NCI-H226 (cell line): ENCODE measurements at regions not wholly inside any gene's neighbourhood (a gene's known extent, or its start where the extent isn't known, plus 50 kb on each side); places are given as distances from the start of the nearest gene placed in this dataset.
"Not testable (repeated sequence)": the region's sequence is repeated elsewhere in the genome, so short reads cannot be mapped to it uniquely, and the experiment has no call there.

ENCODE experiments used
- DNase-seq: peaks from one replicate; pipeline ENCODE4 v3.0.0-alpha.2; 2015

GRCh38 chr3:106125321-106125720 lies 256.5 kb upstream of the CBLB start:
- no peak for DNase-seq

GRCh38 chr3:106126067-106126845 lies 257.4 kb upstream of the CBLB start:
- no peak for DNase-seq

- DNase-seq = no peak
Measured at GRCh38 chr3:106126846-106127235, 258.0 kb upstream of the CBLB start.

- no peak for DNase-seq
Measured at GRCh38 chr3:106129939-106130338, 261.1 kb upstream of the CBLB start.

- peak; percentile 76 for DNase-seq
Measured at GRCh38 chr3:106130384-106131198, 261.8 kb upstream of the CBLB start.

- DNase-seq = no peak
Measured at GRCh38 chr3:106135451-106136160, 266.8 kb upstream of the CBLB start.

GRCh38 chr3:106139826-106140225 lies 271.0 kb upstream of the CBLB start:
- DNase-seq = no peak

- no peak for DNase-seq
Measured at GRCh38 chr3:106140431-106140830, 271.6 kb upstream of the CBLB start.

- DNase-seq = no peak
Measured at GRCh38 chr3:106144030-106144429, 275.2 kb upstream of the CBLB start.

GRCh38 chr3:106148440-106149082 lies 279.7 kb upstream of the CBLB start:
- DNase-seq = not testable (repeated sequence)

GRCh38 chr3:106157411-106157810 lies 288.6 kb upstream of the CBLB start:
- no peak for DNase-seq

- DNase-seq = no peak
Measured at GRCh38 chr3:106160396-106160795, 291.6 kb upstream of the CBLB start.

- DNase-seq = no peak
Measured at GRCh38 chr3:106161246-106161645, 292.4 kb upstream of the CBLB start.

GRCh38 chr3:106167728-106168127 lies 298.9 kb upstream of the CBLB start:
- no peak for DNase-seq

- no peak for DNase-seq
Measured at GRCh38 chr3:106168962-106169750, 300.3 kb upstream of the CBLB start.

- DNase-seq = no peak
Measured at GRCh38 chr3:106170636-106171035, 301.8 kb upstream of the CBLB start.

- DNase-seq = no peak
Measured at GRCh38 chr3:106172101-106172500, 303.3 kb upstream of the CBLB start.

- DNase-seq = no peak
Measured at GRCh38 chr3:106172780-106173179, 304.0 kb upstream of the CBLB start.

- DNase-seq = no peak
Measured at GRCh38 chr3:106175276-106175675, 306.5 kb upstream of the CBLB start.

GRCh38 chr3:106176734-106177133 lies 307.9 kb upstream of the CBLB start:
- no peak for DNase-seq

- DNase-seq = no peak
Measured at GRCh38 chr3:106182950-106183511, 314.2 kb upstream of the CBLB start.
